ENCODE measurements at regions not wholly inside any gene's neighbourhood (a gene's known extent, or its start where the extent isn't known, plus 50 kb on each side); places are given as distances from the start of the nearest gene placed in this dataset.

- TF ChIP-seq POLR2AphosphoS5 (IDR thresholded peaks at IDR 0.05; ENCODE audit: low read depth, low read length) = no peak
- TF ChIP-seq REST (IDR thresholded peaks at IDR 0.05; ENCODE audit: insufficient read depth in 1 of 2, low read depth in 2 of 2, low read length in 2 of 2) = no peak
- TF ChIP-seq TAF1 (IDR thresholded peaks at IDR 0.05; ENCODE audit: borderline replicate concordance, insufficient read depth, low read length) = no peak
- TF ChIP-seq SIN3A (IDR thresholded peaks at IDR 0.05; ENCODE audit: borderline replicate concordance, insufficient read depth, low read length) = no peak
- TF ChIP-seq FOXP2 (optimal IDR thresholded peaks at IDR 0.05; ENCODE audit: borderline replicate concordance, extremely low read depth, extremely low read length, insufficient read depth) = no peak
Measured at GRCh38 chr18:40431071-40431985, 1523.7 kb upstream of the PIK3C3 start.

All from PFSK-1 (cell line).